ENCODE measurements at regions not wholly inside any gene's neighbourhood (a gene's known extent, or its start where the extent isn't known, plus 50 kb on each side); places are given as distances from the start of the nearest gene placed in this dataset.
"Not testable (repeated sequence)": the region's sequence is repeated elsewhere in the genome, so short reads cannot be mapped to it uniquely, and the experiment has no call there.

DNA sequence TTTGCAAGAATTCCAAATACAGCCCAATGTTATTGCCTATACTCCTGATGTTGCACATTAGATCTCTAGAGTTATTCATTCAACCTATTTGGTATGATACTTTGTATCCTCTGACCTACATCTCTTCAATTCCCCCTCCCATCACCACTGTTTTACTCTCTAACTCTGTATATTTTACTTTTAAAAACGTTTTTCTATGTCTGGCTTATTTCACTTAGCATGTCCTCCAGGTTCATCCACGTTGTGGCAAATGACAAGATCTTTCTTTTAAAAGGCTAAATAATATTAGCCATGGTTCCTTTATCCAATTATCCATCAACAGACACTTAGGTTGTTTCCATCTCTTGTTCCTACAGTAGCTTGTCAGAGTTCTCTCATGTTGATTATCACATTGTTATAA lies 207.1 kb upstream of the PTGFR start:
- DNase-seq (ENCODE audit: low read depth) = no peak
- in situ Hi-C loops (cut with HindIII; ENCODE audit: low pct_unique_long_range_greater_than_20kb, low sequenced_read_pairs) = no loop called here

- in situ Hi-C loops (cut with HindIII; ENCODE audit: low pct_unique_long_range_greater_than_20kb, low sequenced_read_pairs) = no loop called here
- no peak for DNase-seq (ENCODE audit: low read depth)
Measured at GRCh38 chr1:78284354-78284753, 206.4 kb upstream of the PTGFR start.

- no peak for DNase-seq (ENCODE audit: low read depth)
- in situ Hi-C loops (cut with HindIII; ENCODE audit: low pct_unique_long_range_greater_than_20kb, low sequenced_read_pairs) = no loop called here
Measured at GRCh38 chr1:78286686-78287085, 204.1 kb upstream of the PTGFR start.

DNA sequence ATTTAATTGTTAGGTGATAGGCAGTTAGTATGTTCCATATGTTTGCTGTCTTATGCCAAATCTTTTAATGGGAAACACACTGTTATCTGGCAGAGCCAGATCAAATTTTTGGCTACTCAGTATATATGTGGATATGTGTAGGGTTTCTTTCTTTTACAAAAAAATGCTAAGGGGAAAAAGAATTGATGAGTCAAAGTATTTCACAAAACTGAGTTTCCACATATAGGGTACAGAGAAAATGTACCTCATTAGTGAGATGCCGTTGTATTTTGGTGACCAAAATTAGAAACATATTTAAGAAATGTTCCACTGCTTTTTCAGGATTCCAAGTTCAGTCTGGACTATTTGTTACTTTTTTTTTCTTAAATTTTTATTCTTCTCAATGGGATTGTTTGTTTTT lies 201.2 kb upstream of the PTGFR start:
- no peak for DNase-seq (ENCODE audit: low read depth)
- in situ Hi-C loops (cut with HindIII; ENCODE audit: low pct_unique_long_range_greater_than_20kb, low sequenced_read_pairs) = no loop called here

DNA sequence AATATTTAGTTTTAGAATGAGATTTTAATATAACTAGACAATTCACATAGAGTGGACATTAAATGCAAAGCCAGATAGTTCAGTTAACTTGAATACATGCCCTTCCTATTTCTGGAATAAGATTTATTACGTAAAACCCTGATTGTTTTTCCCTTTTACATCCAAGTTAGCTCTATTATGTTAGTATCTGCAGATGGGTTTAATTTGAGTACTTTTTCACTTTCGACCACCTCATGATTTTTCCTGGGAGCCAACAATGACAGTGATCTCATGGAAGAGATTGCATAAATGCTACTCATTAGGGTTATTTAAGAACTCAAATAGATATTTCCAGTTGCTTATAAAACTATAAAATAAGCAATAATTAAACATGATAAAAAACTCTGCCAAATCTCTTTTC lies 199.4 kb upstream of the PTGFR start:
- in situ Hi-C loops (cut with HindIII; ENCODE audit: low pct_unique_long_range_greater_than_20kb, low sequenced_read_pairs) = no loop called here
- no peak for DNase-seq (ENCODE audit: low read depth)

DNA sequence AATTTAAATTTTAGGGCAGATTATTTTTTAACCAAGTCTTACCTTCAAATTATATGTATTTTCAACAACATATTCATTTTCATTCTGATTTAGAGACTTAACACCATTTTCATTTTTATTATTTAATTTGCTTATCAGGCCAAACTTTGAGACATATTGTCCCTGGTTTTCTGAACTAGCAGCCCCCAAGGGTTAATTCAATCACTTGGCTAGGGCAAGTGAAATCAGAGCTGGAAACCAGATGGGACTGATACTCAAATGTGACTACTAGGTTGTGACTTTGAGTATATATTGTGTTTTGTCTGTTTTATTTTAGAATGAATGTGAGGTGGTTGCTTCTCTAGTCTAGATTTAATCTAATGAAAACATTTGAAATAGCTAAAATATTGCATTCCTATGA lies 198.9 kb upstream of the PTGFR start:
- DNase-seq (ENCODE audit: low read depth) = no peak
- in situ Hi-C loops (cut with HindIII; ENCODE audit: low pct_unique_long_range_greater_than_20kb, low sequenced_read_pairs) = no loop called here

DNA sequence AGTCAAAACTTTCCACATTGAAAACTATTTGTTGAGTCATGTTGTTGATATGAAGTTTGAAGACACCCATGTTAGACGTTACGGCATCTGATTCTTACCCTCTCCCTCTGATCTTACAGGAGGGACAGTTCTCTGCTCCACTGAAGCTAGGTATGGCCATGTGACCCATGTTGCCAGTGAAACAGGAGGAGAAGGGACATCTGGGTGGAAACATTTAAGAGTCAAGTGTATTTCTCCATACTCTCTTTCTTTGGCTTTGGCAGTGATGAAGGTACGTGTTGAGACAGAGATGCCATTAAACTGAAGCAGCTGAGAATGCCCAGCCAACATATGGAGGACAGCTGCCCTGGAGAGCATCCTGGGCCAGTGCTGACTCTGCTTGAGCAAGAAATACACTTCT lies 198.4 kb upstream of the PTGFR start:
- DNase-seq (ENCODE audit: low read depth) = no peak
- in situ Hi-C loops (cut with HindIII; ENCODE audit: low pct_unique_long_range_greater_than_20kb, low sequenced_read_pairs) = no loop called here

DNA sequence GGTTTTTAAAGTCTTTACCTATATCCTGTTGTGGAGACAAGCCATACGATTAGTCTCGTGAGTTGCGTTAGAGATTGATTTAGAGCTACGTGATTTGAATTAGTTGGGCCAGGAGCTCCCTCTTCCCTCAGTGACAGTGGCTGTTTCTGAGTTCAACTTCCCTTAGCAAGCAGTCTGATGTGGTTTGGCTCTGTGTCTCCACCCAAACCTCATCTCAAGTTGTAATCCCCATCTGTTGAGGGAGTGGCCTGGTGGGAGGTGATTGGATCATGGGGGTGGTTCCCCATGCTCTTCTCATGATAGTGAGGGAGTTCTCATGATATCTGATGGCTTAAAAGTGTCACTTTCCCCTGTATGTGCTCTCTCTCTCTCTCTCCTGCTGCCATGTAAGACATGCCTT lies 192.9 kb upstream of the PTGFR start:
- DNase-seq (ENCODE audit: low read depth) = no peak
- in situ Hi-C loops (cut with HindIII; ENCODE audit: low pct_unique_long_range_greater_than_20kb, low sequenced_read_pairs) = no loop called here

DNA sequence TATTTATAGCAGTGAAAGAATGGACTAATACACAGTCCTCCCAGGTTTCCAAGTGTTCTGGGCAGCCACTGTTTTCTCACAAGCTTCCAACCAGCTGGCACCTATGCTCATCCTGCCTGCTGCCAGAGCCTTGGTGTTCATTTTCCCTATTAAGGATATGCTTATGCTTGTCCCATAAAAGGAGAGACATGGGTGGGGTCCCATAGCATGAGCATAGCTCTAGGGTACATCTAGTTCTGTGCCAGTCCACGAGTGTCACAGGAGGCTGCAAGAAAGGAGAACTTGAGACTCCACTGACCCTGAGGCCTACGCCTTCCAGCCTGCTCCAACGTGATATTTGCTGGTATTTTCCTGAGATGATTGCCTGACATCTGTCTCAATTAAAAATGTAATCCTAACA lies 192.4 kb upstream of the PTGFR start:
- no peak for DNase-seq (ENCODE audit: low read depth)
- in situ Hi-C loops (cut with HindIII; ENCODE audit: low pct_unique_long_range_greater_than_20kb, low sequenced_read_pairs) = no loop called here

DNA sequence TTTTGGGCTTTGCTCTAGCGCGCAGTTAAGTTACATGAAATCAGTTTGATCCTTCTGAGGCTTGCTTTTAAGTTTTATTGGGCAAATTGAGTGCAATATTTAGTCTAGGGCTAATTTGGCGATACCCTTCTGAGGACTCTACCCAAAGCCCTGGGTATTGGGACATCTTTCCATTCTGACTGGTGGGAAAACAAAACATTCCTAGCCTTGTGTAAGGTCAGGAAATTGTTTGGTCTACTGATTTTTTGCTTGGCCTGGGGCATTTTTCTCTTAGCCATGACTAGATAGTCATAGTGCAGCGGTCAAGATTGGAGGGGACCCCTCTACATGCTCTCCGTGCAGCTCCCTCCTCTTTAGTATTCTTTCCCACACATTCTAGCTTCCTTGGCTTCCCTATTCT lies 189.6 kb upstream of the PTGFR start:
- DNase-seq (ENCODE audit: low read depth) = no peak
- in situ Hi-C loops (cut with HindIII; ENCODE audit: low pct_unique_long_range_greater_than_20kb, low sequenced_read_pairs) = no loop called here

GRCh38 chr1:78303620-78304019 lies 187.2 kb upstream of the PTGFR start:
- in situ Hi-C loops (cut with HindIII; ENCODE audit: low pct_unique_long_range_greater_than_20kb, low sequenced_read_pairs) = no loop called here
- peak; percentile 30 for DNase-seq (ENCODE audit: low read depth)

DNA sequence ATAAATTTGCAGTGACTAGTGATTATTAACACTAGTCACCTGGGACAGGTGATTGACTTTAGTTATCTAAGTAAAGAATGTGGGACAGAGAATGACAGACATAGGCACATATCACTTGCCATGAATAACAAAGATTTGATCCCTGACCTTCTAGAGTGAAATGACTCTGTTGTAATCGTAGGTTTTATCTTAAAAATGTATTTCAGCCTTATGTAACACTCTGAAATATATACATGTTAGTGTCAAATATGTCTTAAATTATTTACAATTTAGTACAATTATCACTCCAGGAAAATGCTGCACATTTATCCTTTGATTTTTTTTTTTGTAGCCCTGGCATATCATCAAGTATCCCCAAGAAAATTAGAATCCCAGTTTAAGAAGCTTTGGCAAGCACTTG lies 186.4 kb upstream of the PTGFR start:
- in situ Hi-C loops (cut with HindIII; ENCODE audit: low pct_unique_long_range_greater_than_20kb, low sequenced_read_pairs) = no loop called here
- DNase-seq (ENCODE audit: low read depth) = no peak

DNA sequence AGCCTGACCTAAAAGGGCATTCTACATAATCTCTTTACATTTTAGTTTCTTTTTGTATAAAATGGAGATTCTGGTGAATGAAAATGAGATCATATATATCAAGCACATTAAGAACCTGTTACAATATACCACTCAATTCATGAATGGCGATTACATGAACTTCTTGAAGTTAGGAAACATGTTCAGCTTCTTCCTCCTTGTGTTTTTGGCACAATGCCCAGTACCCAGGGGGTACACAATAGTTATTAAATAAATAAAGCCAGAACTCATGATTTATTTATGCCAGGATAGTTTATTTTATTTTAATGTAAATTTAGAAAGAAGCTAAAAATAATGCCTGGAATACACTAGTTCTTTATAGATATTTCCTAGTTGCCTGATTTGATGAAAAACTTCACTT lies 186.0 kb upstream of the PTGFR start:
- in situ Hi-C loops (cut with HindIII; ENCODE audit: low pct_unique_long_range_greater_than_20kb, low sequenced_read_pairs) = no loop called here

GRCh38 chr1:78310261-78310660 lies 180.5 kb upstream of the PTGFR start:
- in situ Hi-C loops (cut with HindIII; ENCODE audit: low pct_unique_long_range_greater_than_20kb, low sequenced_read_pairs) = not testable (repeated sequence)

More for the DNA sequence above, 186.0 kb upstream of the PTGFR start:
- no peak for DNase-seq (ENCODE audit: low read depth)

GRCh38 chr1:78318011-78318410 lies 172.8 kb upstream of the PTGFR start:
- no peak for DNase-seq (ENCODE audit: low read depth)
- in situ Hi-C loops (cut with HindIII; ENCODE audit: low pct_unique_long_range_greater_than_20kb, low sequenced_read_pairs) = no loop called here

More at GRCh38 chr1:78310261-78310660, 180.5 kb upstream of the PTGFR start:
- not testable (repeated sequence) for DNase-seq (ENCODE audit: low read depth)

- DNase-seq (ENCODE audit: low read depth) = no peak
- in situ Hi-C loops (cut with HindIII; ENCODE audit: low pct_unique_long_range_greater_than_20kb, low sequenced_read_pairs) = no loop called here
Measured at GRCh38 chr1:78319603-78320002, 171.2 kb upstream of the PTGFR start.

DNA sequence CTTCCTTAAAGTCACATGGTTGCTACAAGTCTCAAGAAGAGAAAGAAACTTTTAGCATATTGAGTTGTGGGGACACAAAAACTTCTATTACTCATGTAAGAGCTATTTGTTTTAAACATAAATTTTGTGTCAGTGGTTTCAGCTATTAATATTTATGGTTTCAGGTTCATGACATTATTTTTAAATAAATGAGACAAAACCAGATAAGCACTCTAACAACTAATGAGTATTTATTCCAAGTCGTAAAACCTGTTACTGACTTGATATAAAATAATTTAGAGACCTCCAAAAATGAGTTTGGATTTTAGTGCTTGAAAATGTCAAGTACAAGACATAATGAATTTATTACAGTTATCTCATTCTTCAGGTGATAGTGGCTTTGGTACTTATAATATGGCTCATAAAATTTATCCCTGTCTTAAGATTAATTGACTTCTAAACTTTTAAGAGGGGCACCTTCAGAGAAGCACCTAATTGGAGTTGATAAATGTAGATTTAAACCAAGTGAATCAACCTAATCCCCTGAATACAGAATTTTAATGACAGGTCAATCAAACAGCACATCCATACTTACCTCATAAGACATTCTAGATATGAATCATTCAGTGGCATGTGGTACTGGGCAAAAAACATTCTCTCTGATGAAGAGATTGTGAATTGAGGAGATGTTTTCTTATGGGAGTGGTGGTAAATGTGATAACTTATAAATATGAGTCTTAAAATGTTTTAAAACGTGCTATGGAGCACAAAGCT lies 167.7 kb upstream of the PTGFR start:
- in situ Hi-C loops (cut with HindIII; ENCODE audit: low pct_unique_long_range_greater_than_20kb, low sequenced_read_pairs) = no loop called here
- DNase-seq (ENCODE audit: low read depth) = no peak

DNA sequence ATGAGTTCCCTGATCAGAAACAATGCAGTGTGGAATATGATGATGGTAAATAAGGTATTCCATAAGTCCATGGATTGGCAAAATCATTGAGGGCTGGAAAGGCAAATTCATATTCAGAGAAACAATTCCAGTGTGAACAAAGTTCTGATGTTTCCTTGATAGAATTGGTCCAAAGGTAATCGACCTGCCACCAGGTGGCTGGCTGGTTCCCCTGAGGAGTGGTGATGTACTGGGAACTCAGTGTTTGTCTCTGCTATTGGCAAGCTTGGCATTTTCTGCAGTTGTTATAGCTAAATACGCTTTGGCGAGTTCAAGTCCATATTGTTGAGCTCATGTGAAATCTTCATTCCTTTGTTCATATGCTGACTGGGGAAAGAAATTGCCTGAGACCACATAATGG lies 165.5 kb upstream of the PTGFR start:
- in situ Hi-C loops (cut with HindIII; ENCODE audit: low pct_unique_long_range_greater_than_20kb, low sequenced_read_pairs) = no loop called here
- DNase-seq (ENCODE audit: low read depth) = no peak

- in situ Hi-C loops (cut with HindIII; ENCODE audit: low pct_unique_long_range_greater_than_20kb, low sequenced_read_pairs) = no loop called here
- no peak for DNase-seq (ENCODE audit: low read depth)
Measured at GRCh38 chr1:78329475-78329874, 161.3 kb upstream of the PTGFR start.

DNA sequence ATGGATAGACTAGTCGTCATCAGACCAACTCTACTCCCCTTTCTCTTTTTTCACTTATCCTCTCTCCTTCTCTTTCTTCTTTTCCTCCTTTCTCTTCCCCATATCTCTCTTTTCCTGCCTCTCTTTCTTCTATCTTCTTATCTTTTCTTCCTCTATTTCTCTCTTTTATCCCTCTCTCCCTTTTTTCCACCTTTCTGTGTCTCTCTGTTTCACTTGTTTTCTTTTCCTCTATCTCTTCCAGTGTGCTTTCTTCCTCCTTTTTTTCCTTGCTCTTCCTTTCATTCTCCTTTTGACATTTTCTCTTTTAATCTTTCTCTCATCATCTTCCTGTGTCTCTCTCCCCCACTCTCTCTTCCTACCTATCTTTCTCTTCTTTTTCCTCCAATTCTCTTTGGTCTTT lies 159.0 kb upstream of the PTGFR start:
- in situ Hi-C loops (cut with HindIII; ENCODE audit: low pct_unique_long_range_greater_than_20kb, low sequenced_read_pairs) = no loop called here
- DNase-seq (ENCODE audit: low read depth) = no peak

Data from Caki2 (cell line).